HG03095 (cell line): ENCODE measurements at regions not wholly inside any gene's neighbourhood (a gene's known extent, or its start where the extent isn't known, plus 50 kb on each side); places are given as distances from the start of the nearest gene placed in this dataset.

Experiments
- ATAC-seq: cut with Tn5 transposase; IDR thresholded peaks from one replicate; pipeline ENCODE4 v1.9.1; 2021; ENCODE audit warnings: moderate library complexity; ENCODE audit not compliant: unreplicated experiment

GRCh38 chr4:151824656-151825055 lies 63.8 kb upstream of the GATB start:
- ATAC-seq: no peak

- ATAC-seq: no peak
Observed at GRCh38 chr4:151822331-151822730, 61.5 kb upstream of the GATB start.

- no peak for ATAC-seq
Observed at GRCh38 chr4:151820004-151820403, 59.2 kb upstream of the GATB start.

DNA sequence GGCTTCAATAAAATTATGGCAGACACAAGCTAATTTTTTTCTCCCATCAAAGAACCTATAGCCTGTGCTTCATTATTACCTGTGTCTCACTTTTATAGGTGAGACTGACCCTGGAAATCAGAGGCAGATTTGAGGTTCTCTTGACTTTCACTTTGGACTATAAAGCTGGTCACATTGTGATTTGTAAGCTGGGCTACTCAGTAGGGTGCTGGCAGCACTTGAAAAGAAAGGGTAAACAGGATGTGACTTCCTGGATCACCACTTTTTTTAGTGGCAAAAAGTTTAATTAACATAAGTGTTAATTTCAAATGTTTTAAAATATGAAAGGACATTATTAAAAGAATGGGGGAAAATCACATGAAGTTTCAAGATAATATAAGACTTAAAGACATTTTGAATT lies 50.6 kb upstream of the GATB start:
- ATAC-seq: no peak
